ENCODE measurements at regions not wholly inside any gene's neighbourhood (a gene's known extent, or its start where the extent isn't known, plus 50 kb on each side); places are given as distances from the start of the nearest gene placed in this dataset.
"Not testable (repeated sequence)": the region's sequence is repeated elsewhere in the genome, so short reads cannot be mapped to it uniquely, and the experiment has no call there.

GRCh38 chr7:25665903-25666670 is 437.8 kb upstream of the NPVF start:
- DNase-seq = no peak

GRCh38 chr7:25666671-25667060 is 438.4 kb upstream of the NPVF start:
- DNase-seq = no peak

- DNase-seq = no peak
Observed at GRCh38 chr7:25669281-25669781, 441.0 kb upstream of the NPVF start.

- DNase-seq = peak; percentile 63
Observed at GRCh38 chr7:25669961-25670841, 441.9 kb upstream of the NPVF start.

- DNase-seq = no peak
Observed at GRCh38 chr7:25671111-25671510, 442.8 kb upstream of the NPVF start.

GRCh38 chr7:25672496-25672895 is 444.2 kb upstream of the NPVF start:
- DNase-seq = no peak

- no peak for DNase-seq
Observed at GRCh38 chr7:25675789-25676474, 447.6 kb upstream of the NPVF start.

GRCh38 chr7:25677595-25677994 is 449.3 kb upstream of the NPVF start:
- DNase-seq = no peak

- no peak for DNase-seq
Observed at GRCh38 chr7:25678215-25678614, 449.9 kb upstream of the NPVF start.

- DNase-seq = no peak
Observed at GRCh38 chr7:25680636-25681035, 452.4 kb upstream of the NPVF start.

GRCh38 chr7:25684360-25684759 is 456.1 kb upstream of the NPVF start:
- no peak for DNase-seq

GRCh38 chr7:25686493-25686892 is 458.2 kb upstream of the NPVF start:
- no peak for DNase-seq

GRCh38 chr7:25694211-25694610 is 457.8 kb upstream of the NFE2L3 start:
- DNase-seq = no peak

GRCh38 chr7:25694699-25695098 is 457.3 kb upstream of the NFE2L3 start:
- peak; percentile 67 for DNase-seq

- DNase-seq = no peak
Observed at GRCh38 chr7:25696571-25696970, 455.4 kb upstream of the NFE2L3 start.

GRCh38 chr7:25698451-25699113 is 453.4 kb upstream of the NFE2L3 start:
- no peak for DNase-seq

- not testable (repeated sequence) for DNase-seq
Observed at GRCh38 chr7:25700141-25700540, 451.9 kb upstream of the NFE2L3 start.

- no peak for DNase-seq
Observed at GRCh38 chr7:25704413-25704812, 447.6 kb upstream of the NFE2L3 start.

- no peak for DNase-seq
Observed at GRCh38 chr7:25706764-25707163, 445.2 kb upstream of the NFE2L3 start.

GRCh38 chr7:25707768-25708620 is 444.0 kb upstream of the NFE2L3 start:
- DNase-seq = peak; percentile 31

- no peak for DNase-seq
Observed at GRCh38 chr7:25710959-25711358, 441.0 kb upstream of the NFE2L3 start.
